ENCODE measurements at regions not wholly inside any gene's neighbourhood (a gene's known extent, or its start where the extent isn't known, plus 50 kb on each side); places are given as distances from the start of the nearest gene placed in this dataset.

- TF ChIP-seq CTCF (IDR thresholded peaks at IDR 0.05 in 2 of 3, conservative IDR thresholded peaks at IDR 0.05 in 1 of 3; ENCODE audit: borderline replicate concordance in 1 of 3, insufficient read depth in 1 of 3, low read depth in 2 of 3, low read length in 2 of 3) (no peak), REST (IDR thresholded peaks at IDR 0.05; ENCODE audit: low read depth) (no peak), CEBPB (IDR thresholded peaks at IDR 0.05; ENCODE audit: low read depth) (no peak), JUND (IDR thresholded peaks at IDR 0.05) (no peak), ATF3 (IDR thresholded peaks at IDR 0.05) (no peak), SP1 (IDR thresholded peaks at IDR 0.05; ENCODE audit: low read depth) (no peak), RAD21 (IDR thresholded peaks at IDR 0.05; ENCODE audit: low read depth) (no peak)
Measured at GRCh38 chr9:108382310-108382709, 473.5 kb downstream of the ACTL7B start.

Data from HCT116 (cell line).